ENCODE measurements at regions not wholly inside any gene's neighbourhood (a gene's known extent, or its start where the extent isn't known, plus 50 kb on each side); places are given as distances from the start of the nearest gene placed in this dataset.

GRCh38 chr5:61658592-61659008 is 326.5 kb downstream of the ZSWIM6 start:
- DNase-seq (ENCODE audit: low spot score): peak; percentile 97
- peak; percentile 90 for ATAC-seq (ENCODE audit: low FRiP score)
- TF ChIP-seq CTCF (IDR thresholded peaks at IDR 0.05): peak in 2 of 3 donors; percentile 22 to 59

GRCh38 chr5:61659221-61659696 is 327.2 kb downstream of the ZSWIM6 start:
- ATAC-seq (ENCODE audit: low FRiP score) (no peak), DNase-seq (ENCODE audit: low spot score) (no peak)
- no peak for TF ChIP-seq CTCF (IDR thresholded peaks at IDR 0.05)

GRCh38 chr5:61662670-61663069 is 330.6 kb downstream of the ZSWIM6 start:
- TF ChIP-seq CTCF (IDR thresholded peaks at IDR 0.05): no peak
- DNase-seq (ENCODE audit: low spot score) (no peak), ATAC-seq (ENCODE audit: low FRiP score) (no peak)

GRCh38 chr5:61666064-61666621 is 334.1 kb downstream of the ZSWIM6 start:
- TF ChIP-seq CTCF (IDR thresholded peaks at IDR 0.05): no peak
- ATAC-seq (ENCODE audit: low FRiP score): no peak
- no peak for DNase-seq (ENCODE audit: low spot score)

GRCh38 chr5:61667525-61668218 is 335.6 kb downstream of the ZSWIM6 start:
- no peak for TF ChIP-seq CTCF (IDR thresholded peaks at IDR 0.05)
- peak; percentile 73 for ATAC-seq (ENCODE audit: low FRiP score)

GRCh38 chr5:61669531-61669930 is 337.5 kb downstream of the ZSWIM6 start:
- TF ChIP-seq CTCF (IDR thresholded peaks at IDR 0.05): no peak
- DNase-seq (ENCODE audit: low spot score) (no peak), ATAC-seq (ENCODE audit: low FRiP score) (peak; percentile 56)

More at GRCh38 chr5:61667525-61668218, 335.6 kb downstream of the ZSWIM6 start:
- DNase-seq (ENCODE audit: low spot score): no peak

- no peak for ATAC-seq (ENCODE audit: low FRiP score)
- no peak for DNase-seq (ENCODE audit: low spot score)
- no peak for TF ChIP-seq CTCF (IDR thresholded peaks at IDR 0.05)
Observed at GRCh38 chr5:61670941-61671340, 338.9 kb downstream of the ZSWIM6 start.
